ENCODE measurements at regions not wholly inside any gene's neighbourhood (a gene's known extent, or its start where the extent isn't known, plus 50 kb on each side); places are given as distances from the start of the nearest gene placed in this dataset.

- no peak for TF ChIP-seq EZH2 (IDR thresholded peaks at IDR 0.05; ENCODE audit: borderline replicate concordance, insufficient read depth, low read length, poor library complexity, severe bottlenecking)
- no peak for TF ChIP-seq CTCF (IDR thresholded peaks at IDR 0.05; ENCODE audit: poor library complexity, severe bottlenecking)
Measured at GRCh38 chr9:89749500-89750116, 144.8 kb downstream of the GADD45G start.
